ENCODE measurements at regions not wholly inside any gene's neighbourhood (a gene's known extent, or its start where the extent isn't known, plus 50 kb on each side); places are given as distances from the start of the nearest gene placed in this dataset.

DNA sequence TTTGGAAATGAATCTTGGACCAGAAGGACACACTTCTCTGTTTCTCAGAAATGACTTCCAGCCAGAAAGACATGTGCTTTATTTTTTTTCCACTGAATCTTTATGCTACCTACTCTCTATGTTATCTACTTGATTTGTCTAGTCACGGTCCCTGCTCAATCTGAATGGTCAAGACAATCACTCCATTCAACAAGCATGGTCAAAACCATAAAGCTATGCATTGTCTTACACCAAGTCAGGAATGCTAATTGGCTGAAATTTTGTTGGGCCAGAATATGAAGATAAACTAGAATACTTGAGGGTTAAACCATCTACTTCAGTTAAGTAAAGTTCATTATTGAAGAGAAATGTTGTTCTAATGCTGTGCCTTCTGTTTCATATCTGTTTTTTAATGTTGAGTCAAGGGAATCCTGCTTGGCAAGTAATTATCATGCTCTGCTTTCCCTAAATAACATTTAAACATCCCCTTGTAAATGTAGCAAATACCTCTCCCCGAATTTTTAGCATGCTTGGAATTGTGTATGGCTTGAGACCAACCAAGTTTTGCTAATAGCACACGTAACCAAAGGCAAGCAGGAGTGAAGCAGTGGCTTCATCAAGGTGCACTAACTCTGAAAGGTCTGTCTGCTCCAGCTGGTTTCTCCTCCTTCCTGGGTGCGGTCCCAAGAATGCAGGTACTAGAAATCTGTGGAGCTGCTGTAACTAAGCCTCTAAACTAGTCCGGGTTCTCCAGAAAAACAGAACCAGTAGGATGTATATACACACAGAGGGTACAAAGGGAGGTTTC is 190.3 kb upstream of the CDYL start:
- Histone ChIP-seq H3K36me3 (ENCODE audit: insufficient read depth) (no peaks in the 10 kb centered on the region), H3K9me2 (ENCODE audit: insufficient read depth) (0 out of 2 replicates have a peak, but pooled peaks cover 5% of the 10 kb centered on the region), H3K79me2 (replicated peaks; ENCODE audit: insufficient read depth) (no peaks in the 10 kb centered on the region), H3K27ac (ENCODE audit: low read depth) (no peak overlapping the region), H2AFZ (no peak overlapping the region), H4K20me1 (replicated peaks; ENCODE audit: insufficient read depth) (no peaks in the 10 kb centered on the region), H3K4me1 (ENCODE audit: insufficient read depth) (no peaks in the 10 kb centered on the region), H3K4me2 (no peak overlapping the region), H3K4me3 (no peak overlapping the region), H3F3A (replicated peaks; ENCODE audit: low read depth) (no peaks in the 10 kb centered on the region), H3K27me3 (ENCODE audit: insufficient read depth) (no peaks in the 10 kb centered on the region)
- TF ChIP-seq ZNF114 (CRISPR knock-in tag; IDR thresholded peaks at IDR 0.05) (no peak), STAT1 (IDR thresholded peaks at IDR 0.05; ENCODE audit: unreplicated experiment) (no peak), POLR2AphosphoS5 (IDR thresholded peaks at IDR 0.05; ENCODE audit: low read depth) (no peak), ZNF331 (CRISPR knock-in tag; IDR thresholded peaks at IDR 0.05; ENCODE audit: low read depth) (no peak), EZH2 (IDR thresholded peaks at IDR 0.05; ENCODE audit: low read depth, unreplicated experiment) (no peak), JUNB (IDR thresholded peaks at IDR 0.05; ENCODE audit: unreplicated experiment) (no peak), EZH2phosphoT487 (IDR thresholded peaks at IDR 0.05; ENCODE audit: unreplicated experiment) (no peak)
- TF ChIP-seq, protein P1, sequence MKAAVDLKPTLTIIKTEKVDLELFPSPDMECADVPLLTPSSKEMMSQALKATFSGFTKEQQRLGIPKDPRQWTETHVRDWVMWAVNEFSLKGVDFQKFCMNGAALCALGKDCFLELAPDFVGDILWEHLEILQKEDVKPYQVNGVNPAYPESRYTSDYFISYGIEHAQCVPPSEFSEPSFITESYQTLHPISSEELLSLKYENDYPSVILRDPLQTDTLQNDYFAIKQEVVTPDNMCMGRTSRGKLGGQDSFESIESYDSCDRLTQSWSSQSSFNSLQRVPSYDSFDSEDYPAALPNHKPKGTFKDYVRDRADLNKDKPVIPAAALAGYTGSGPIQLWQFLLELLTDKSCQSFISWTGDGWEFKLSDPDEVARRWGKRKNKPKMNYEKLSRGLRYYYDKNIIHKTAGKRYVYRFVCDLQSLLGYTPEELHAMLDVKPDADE (IDR thresholded peaks at IDR 0.05): no peak
- TF ChIP-seq, protein P2, sequence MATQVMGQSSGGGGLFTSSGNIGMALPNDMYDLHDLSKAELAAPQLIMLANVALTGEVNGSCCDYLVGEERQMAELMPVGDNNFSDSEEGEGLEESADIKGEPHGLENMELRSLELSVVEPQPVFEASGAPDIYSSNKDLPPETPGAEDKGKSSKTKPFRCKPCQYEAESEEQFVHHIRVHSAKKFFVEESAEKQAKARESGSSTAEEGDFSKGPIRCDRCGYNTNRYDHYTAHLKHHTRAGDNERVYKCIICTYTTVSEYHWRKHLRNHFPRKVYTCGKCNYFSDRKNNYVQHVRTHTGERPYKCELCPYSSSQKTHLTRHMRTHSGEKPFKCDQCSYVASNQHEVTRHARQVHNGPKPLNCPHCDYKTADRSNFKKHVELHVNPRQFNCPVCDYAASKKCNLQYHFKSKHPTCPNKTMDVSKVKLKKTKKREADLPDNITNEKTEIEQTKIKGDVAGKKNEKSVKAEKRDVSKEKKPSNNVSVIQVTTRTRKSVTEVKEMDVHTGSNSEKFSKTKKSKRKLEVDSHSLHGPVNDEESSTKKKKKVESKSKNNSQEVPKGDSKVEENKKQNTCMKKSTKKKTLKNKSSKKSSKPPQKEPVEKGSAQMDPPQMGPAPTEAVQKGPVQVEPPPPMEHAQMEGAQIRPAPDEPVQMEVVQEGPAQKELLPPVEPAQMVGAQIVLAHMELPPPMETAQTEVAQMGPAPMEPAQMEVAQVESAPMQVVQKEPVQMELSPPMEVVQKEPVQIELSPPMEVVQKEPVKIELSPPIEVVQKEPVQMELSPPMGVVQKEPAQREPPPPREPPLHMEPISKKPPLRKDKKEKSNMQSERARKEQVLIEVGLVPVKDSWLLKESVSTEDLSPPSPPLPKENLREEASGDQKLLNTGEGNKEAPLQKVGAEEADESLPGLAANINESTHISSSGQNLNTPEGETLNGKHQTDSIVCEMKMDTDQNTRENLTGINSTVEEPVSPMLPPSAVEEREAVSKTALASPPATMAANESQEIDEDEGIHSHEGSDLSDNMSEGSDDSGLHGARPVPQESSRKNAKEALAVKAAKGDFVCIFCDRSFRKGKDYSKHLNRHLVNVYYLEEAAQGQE (IDR thresholded peaks at IDR 0.05; ENCODE audit: unreplicated experiment): no peak
- TF ChIP-seq, protein P3, sequence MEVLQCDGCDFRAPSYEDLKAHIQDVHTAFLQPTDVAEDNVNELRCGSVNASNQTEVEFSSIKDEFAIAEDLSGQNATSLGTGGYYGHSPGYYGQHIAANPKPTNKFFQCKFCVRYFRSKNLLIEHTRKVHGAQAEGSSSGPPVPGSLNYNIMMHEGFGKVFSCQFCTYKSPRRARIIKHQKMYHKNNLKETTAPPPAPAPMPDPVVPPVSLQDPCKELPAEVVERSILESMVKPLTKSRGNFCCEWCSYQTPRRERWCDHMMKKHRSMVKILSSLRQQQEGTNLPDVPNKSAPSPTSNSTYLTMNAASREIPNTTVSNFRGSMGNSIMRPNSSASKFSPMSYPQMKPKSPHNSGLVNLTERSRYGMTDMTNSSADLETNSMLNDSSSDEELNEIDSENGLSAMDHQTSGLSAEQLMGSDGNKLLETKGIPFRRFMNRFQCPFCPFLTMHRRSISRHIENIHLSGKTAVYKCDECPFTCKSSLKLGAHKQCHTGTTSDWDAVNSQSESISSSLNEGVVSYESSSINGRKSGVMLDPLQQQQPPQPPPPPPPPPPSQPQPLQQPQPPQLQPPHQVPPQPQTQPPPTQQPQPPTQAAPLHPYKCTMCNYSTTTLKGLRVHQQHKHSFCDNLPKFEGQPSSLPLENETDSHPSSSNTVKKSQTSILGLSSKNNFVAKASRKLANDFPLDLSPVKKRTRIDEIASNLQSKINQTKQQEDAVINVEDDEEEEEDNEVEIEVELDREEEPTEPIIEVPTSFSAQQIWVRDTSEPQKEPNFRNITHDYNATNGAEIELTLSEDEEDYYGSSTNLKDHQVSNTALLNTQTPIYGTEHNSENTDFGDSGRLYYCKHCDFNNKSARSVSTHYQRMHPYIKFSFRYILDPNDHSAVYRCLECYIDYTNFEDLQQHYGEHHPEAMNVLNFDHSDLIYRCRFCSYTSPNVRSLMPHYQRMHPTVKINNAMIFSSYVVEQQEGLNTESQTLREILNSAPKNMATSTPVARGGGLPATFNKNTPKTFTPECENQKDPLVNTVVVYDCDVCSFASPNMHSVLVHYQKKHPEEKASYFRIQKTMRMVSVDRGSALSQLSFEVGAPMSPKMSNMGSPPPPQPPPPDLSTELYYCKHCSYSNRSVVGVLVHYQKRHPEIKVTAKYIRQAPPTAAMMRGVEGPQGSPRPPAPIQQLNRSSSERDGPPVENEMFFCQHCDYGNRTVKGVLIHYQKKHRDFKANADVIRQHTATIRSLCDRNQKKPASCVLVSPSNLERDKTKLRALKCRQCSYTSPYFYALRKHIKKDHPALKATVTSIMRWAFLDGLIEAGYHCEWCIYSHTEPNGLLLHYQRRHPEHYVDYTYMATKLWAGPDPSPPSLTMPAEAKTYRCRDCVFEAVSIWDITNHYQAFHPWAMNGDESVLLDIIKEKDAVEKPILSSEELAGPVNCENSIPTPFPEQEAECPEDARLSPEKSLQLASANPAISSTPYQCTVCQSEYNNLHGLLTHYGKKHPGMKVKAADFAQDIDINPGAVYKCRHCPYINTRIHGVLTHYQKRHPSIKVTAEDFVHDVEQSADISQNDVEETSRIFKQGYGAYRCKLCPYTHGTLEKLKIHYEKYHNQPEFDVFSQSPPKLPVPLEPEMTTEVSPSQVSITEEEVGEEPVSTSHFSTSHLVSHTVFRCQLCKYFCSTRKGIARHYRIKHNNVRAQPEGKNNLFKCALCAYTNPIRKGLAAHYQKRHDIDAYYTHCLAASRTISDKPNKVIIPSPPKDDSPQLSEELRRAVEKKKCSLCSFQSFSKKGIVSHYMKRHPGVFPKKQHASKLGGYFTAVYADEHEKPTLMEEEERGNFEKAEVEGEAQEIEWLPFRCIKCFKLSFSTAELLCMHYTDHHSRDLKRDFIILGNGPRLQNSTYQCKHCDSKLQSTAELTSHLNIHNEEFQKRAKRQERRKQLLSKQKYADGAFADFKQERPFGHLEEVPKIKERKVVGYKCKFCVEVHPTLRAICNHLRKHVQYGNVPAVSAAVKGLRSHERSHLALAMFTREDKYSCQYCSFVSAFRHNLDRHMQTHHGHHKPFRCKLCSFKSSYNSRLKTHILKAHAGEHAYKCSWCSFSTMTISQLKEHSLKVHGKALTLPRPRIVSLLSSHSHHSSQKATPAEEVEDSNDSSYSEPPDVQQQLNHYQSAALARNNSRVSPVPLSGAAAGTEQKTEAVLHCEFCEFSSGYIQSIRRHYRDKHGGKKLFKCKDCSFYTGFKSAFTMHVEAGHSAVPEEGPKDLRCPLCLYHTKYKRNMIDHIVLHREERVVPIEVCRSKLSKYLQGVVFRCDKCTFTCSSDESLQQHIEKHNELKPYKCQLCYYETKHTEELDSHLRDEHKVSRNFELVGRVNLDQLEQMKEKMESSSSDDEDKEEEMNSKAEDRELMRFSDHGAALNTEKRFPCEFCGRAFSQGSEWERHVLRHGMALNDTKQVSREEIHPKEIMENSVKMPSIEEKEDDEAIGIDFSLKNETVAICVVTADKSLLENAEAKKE (CRISPR knock-in tag; IDR thresholded peaks at IDR 0.05): no peak
- no peak overlapping the region for H3K4me3 Mint-ChIP-seq
- H3K4me1 Mint-ChIP-seq: peaks cover 10% of the 10 kb centered on the region
- no peaks in the 10 kb centered on the region for H3K9me3 Mint-ChIP-seq
- DNase-seq (ENCODE audit: low spot score) (no peak), ATAC-seq (no peak)
- no peaks in the 10 kb centered on the region for H3K36me3 Mint-ChIP-seq (ENCODE audit: low read depth)
- H3K27me3 Mint-ChIP-seq (ENCODE audit: insufficient read depth, low read depth, poor library complexity): peaks cover 6% of the 10 kb centered on the region
- no peak overlapping the region for H3K27ac Mint-ChIP-seq

Data from GM23338 (cell line).